Activated naive CD4-positive, alpha-beta T cell treated with anti-CD3 and anti-CD28 coated beads, Interleukin-2, amount 10 ng/mL, durations not matched to agents 7 days and 5 days (primary cell): ENCODE measurements at regions not wholly inside any gene's neighbourhood (a gene's known extent, or its start where the extent isn't known, plus 50 kb on each side); places are given as distances from the start of the nearest gene placed in this dataset.
"Not testable (repeated sequence)": the region's sequence is repeated elsewhere in the genome, so short reads cannot be mapped to it uniquely, and the experiment has no call there.

Source experiments
- CTCF ChIA-PET: fragments of 350-600 bp; sonication (Branson Sonifier 250); formaldehyde crosslinking; loops from one replicate; lab custom pipeline; 2021; ENCODE audit warnings: antibody characterized with exemption; lab: Charles Lee
- DNase-seq: peaks from one replicate; pipeline ENCODE4 v3.0.0-alpha.2; 2020
- H3K27ac Mint-ChIP-seq: one replicate; pipeline ENCODE4 v1.8.0; 2021; ENCODE audit warnings: mild to moderate bottlenecking, moderate library complexity, mixed read lengths
- H3K27me3 Mint-ChIP-seq: one replicate; pipeline ENCODE4 v1.8.0; 2021; ENCODE audit warnings: mild to moderate bottlenecking, mixed read lengths
- H3K36me3 Mint-ChIP-seq: one replicate; pipeline ENCODE4 v1.8.0; 2021; ENCODE audit warnings: mixed read lengths
- H3K4me1 Mint-ChIP-seq: one replicate; pipeline ENCODE4 v1.8.0; 2021; ENCODE audit warnings: mixed read lengths
- H3K4me3 Mint-ChIP-seq: one replicate; pipeline ENCODE4 v1.8.0; 2021; ENCODE audit warnings: mild to moderate bottlenecking, moderate library complexity, mixed read lengths
- H3K9me3 Mint-ChIP-seq: one replicate; pipeline ENCODE4 v1.8.0; 2021; ENCODE audit warnings: mixed read lengths

DNA sequence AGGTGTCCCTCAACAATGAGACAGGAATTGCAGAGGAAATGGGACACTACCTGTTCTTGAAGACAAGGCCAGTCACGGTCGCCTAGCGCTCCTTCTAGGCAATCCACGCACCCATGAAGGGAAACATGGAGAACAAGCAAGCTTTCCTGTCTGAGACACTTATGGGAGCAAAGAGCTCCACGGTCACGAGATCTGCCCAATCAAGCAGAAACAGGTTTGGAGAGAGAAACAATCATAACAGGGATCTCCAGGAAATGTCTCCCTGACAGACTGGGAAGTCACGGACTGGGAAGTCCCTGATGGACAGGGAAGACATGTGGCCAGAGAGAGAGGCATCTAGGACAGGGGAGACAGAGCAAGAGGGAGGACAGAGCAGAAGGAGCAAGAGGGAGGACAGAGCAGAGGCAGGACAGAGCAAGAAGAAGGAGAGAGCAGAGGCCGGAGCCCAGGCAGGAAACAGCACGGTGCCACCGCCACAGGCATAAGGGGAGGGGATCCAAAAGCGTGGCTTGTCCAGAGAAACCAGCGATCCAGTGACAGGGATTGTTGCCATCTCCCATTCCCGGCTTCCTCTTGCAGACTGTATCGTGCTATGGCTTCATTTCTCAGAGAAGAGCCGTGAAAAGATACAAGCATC lies 167.8 kb upstream of the ZNF337 start:
- Mint-ChIP-seq H3K27ac (no peak overlapping the region), H3K4me1 (peaks cover 66% of the 10 kb centered on the region)
- CTCF ChIA-PET: no interaction called here

DNA sequence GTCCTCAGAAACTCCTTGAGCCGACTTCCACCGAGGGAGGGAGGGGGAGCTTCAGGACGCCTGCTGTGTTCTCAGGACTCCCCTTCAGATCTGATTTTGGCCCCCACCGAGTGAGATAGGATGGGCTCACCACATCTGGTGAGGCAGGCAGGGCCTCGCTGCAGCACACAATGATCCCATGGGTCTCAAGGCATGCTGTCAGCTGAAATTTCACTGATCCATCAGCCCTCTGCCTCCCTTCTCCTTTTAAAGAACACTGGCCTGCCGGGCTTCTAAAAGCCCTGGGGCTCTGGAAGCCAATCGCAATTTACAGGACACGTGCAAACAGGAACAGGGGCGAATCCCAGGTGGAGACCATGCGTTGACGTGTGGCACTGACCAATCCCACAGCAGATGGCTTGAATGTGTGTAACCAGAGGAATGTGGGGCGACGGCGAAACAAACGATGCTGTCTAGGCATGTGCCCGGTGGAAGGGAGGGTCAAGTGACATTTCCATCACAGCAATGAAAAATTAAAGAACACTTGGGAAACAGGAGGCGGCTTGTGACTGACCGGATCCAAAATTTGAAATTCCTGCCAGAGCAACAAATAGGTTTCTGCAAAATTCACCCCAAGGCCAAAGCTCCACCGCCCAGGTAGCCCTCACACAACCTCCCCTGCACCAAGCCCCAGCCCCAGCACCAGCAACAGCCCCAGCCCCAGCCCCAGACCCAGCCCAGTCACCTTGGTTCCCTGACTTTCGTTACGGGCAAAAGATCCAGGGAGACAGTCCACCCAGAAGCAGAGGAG lies 167.1 kb upstream of the ZNF337 start:
- no peaks in the 10 kb centered on the region for H3K9me3 Mint-ChIP-seq
- CTCF ChIA-PET: no interaction called here
- H3K36me3 Mint-ChIP-seq: no peaks in the 10 kb centered on the region
- H3K27me3 Mint-ChIP-seq: peaks cover 100% of the 10 kb centered on the region
- no peak for DNase-seq
- H3K27ac Mint-ChIP-seq: no peak overlapping the region
- H3K4me3 Mint-ChIP-seq: peak overlapping the region; percentile 60
- peaks cover 69% of the 10 kb centered on the region for H3K4me1 Mint-ChIP-seq

More for the DNA sequence above, 167.8 kb upstream of the ZNF337 start:
- Mint-ChIP-seq H3K9me3 (no peaks in the 10 kb centered on the region), H3K4me3 (no peak overlapping the region), H3K27me3 (peaks cover 100% of the 10 kb centered on the region), H3K36me3 (no peaks in the 10 kb centered on the region)
- DNase-seq: no peak

DNA sequence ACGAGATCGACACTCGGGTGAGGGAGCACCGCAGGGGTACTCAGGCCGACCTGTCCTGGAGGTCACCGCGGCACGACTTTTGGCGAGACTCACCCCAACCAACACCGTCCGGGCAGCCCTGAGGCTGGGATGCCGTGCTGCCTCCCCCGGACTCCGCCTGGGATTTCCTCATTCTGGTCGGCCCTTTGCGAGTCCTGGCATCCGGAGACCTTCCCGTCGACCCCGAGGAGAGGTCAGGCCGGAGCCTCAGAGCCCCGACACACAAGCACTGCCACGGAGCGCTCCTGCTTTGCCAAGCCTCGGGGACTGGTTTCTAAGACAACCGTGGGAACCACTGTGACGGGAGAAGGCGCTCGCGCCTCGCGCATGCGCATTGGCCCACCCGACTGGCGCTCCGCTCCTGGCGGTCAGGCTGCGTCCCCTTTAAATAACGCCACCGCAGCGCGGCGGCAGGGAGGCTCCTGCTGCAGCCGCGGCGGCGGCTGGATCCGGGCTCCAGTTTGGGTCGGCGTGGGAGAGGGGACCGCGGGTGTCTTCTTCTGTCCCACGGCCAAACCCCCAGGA lies 166.4 kb upstream of the ZNF337 start:
- Mint-ChIP-seq H3K4me1 (peaks cover 68% of the 10 kb centered on the region), H3K4me3 (peak overlapping the region; percentile 60), H3K27me3 (peaks cover 100% of the 10 kb centered on the region)
- H3K36me3 Mint-ChIP-seq, H3K27ac Mint-ChIP-seq, H3K9me3 Mint-ChIP-seq, CTCF ChIA-PET: not testable (repeated sequence)
- DNase-seq: peak; percentile 87

DNA sequence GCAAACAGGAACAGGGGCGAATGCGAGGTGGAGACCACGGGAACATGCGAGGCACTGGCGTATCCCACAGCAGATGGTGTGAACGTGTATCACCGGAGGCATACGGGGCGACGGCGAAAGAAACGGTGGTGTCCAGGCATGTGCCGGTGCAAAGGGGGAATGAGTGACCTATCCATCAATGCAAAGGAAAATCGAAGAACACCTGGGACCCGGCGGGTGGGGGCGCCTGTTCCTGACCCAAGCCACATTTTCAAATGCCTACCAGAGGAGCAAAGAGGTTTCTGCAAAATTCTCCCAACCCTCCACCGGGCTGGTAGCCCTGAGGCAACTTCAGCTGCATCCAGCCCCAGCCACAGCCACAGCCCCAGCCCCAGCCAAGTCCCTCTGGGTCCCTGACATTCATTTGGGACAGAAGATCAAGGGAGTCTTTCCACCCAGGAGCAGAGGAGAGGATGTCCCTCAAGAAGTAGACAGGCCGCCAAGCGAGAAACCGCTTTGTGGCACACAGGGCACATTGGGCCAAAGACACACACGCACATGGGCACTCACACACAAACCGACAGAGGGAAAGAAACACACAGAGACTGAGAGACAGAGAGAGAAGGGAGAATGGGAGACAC lies 164.0 kb upstream of the ZNF337 start:
- no peak for DNase-seq
- CTCF ChIA-PET: no interaction called here
- Mint-ChIP-seq H3K27ac (no peak overlapping the region), H3K4me3 (peak overlapping the region; percentile 46), H3K27me3 (peaks cover 100% of the 10 kb centered on the region), H3K9me3 (peaks cover 6% of the 10 kb centered on the region), H3K4me1 (peaks cover 60% of the 10 kb centered on the region), H3K36me3 (no peaks in the 10 kb centered on the region)

DNA sequence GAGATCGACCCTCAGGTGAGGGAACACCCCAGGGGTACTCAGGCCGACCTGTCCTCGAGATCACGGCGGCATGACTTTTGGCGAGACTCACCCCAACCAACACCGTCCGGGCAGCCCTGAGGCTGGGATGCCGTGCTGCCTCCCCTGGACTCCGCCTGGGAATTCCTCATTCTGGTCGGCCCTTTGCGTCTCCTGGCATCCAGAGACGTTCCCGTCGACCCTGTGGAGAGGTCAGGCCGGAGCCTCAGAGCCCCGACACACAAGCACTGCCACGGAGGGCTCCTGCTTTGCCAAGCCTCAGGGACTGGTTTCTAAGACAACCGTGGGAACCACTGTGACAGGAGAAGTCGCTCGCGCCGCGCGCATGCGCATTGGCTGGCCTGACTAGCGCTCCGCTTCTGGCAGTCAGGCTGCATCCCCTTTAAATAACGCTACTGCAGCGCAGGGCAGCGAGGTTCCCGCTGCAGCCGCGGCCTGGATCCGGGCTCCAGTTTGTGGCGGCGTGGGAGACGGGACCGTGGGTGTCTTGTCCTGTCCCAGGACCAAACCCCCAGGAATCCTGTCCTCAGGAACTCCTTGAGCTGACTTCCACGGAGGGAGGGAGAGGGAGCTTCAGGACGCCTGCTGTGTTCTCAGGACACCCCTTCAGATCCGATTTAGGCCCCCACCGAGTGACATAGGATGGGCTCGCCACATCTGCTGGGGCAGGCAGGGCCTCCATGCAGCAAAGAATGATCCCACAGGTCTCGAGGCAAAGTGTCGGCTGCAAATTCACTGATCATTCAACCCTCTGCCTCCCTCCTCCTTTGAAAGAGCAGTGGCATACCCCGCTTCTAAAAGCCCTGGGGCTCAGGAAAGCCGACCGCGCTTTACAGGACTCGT lies 163.2 kb upstream of the ZNF337 start:
- Mint-ChIP-seq H3K27ac (no peak overlapping the region), H3K36me3 (no peaks in the 10 kb centered on the region), H3K4me1 (peaks cover 53% of the 10 kb centered on the region), H3K27me3 (peaks cover 96% of the 10 kb centered on the region), H3K4me3 (no peak overlapping the region), H3K9me3 (peaks cover 6% of the 10 kb centered on the region)
- CTCF ChIA-PET: no interaction called here
- DNase-seq: peak; percentile 75

DNA sequence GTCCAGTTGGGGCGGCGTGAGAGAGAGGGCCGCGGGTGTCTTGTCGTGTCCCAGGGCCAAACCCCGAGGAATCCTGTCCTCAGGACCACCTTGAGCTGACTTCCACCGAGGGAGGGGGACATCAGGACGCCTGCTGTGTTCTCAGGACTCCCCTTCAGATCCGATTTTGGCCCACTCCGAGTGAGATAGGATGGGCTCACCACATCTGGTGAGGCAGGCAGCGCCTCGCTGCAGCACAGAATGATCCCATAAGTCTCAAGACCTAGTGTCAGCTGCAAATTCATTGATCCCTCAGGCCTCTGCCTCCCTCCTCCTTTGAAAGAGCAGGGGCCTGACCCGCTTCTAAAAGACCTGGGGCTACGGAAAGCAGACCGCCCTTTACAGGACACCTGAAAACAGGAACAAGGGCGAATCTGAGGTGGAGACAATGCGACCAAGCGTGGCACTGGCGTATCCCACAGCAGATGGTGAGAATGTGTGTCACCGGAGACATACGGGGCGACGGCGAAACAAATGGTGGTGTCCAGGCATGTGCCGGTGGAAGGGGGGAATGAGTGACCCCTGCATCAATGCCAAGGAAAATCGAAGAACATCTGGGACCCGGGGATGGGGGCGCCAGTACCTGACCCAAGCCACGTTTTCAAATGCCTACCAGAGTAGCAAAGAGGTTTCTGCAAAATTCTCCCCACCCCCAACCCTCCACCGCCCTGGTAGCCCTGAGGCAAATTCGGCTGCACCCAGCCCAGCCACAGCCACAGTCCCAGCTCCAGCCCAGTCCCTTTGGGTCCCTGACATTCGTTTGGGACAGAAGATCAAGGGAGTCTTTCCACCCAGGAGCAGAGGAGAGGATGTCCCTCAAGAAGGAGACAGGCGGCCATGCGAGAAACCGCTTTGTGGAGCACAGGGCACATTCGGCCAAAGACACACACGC lies 162.1 kb upstream of the ZNF337 start:
- H3K27ac Mint-ChIP-seq: no peak overlapping the region
- H3K27me3 Mint-ChIP-seq: peaks cover 96% of the 10 kb centered on the region
- H3K9me3 Mint-ChIP-seq: peaks cover 6% of the 10 kb centered on the region
- H3K36me3 Mint-ChIP-seq: no peaks in the 10 kb centered on the region
- peaks cover 54% of the 10 kb centered on the region for H3K4me1 Mint-ChIP-seq
- no peak for DNase-seq
- CTCF ChIA-PET: no interaction called here
- H3K4me3 Mint-ChIP-seq: no peak overlapping the region

DNA sequence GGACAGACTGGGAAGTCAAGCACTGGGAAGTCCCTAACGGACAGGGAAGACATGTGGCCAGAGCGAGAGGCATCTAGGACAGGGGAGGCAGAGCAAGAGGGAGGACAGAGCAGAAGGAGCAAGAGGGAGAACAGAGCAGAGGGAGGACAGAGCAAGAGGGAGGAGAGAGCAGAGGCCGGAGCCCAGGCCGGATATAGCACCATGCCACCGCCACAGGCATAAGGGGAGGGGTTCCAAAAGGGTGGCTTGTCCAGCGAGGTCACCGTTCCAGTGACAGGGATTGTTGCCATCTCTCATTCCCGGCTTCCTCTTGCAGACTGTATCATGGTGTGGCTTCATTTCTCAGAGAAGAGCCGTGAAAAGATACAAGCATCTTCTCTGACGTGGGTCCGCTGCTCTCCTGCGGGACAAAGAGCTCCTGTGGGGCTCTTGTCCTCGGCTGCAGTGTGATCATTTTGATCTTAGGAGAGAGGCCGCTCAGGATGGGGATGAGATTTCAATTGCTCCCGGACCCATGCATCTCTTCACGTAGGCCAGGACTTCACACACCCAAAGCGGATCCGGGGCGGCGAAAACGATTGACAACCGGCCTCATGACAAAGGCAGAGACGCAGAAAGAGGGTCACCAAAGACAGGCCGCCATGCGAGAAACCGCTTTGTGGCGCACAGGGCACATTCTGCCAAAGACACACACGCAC lies 160.6 kb upstream of the ZNF337 start:
- Mint-ChIP-seq H3K4me1 (peaks cover 50% of the 10 kb centered on the region), H3K27me3 (peaks cover 88% of the 10 kb centered on the region)
- H3K27ac Mint-ChIP-seq, H3K36me3 Mint-ChIP-seq, DNase-seq, CTCF ChIA-PET, H3K9me3 Mint-ChIP-seq, H3K4me3 Mint-ChIP-seq: not testable (repeated sequence)

DNA sequence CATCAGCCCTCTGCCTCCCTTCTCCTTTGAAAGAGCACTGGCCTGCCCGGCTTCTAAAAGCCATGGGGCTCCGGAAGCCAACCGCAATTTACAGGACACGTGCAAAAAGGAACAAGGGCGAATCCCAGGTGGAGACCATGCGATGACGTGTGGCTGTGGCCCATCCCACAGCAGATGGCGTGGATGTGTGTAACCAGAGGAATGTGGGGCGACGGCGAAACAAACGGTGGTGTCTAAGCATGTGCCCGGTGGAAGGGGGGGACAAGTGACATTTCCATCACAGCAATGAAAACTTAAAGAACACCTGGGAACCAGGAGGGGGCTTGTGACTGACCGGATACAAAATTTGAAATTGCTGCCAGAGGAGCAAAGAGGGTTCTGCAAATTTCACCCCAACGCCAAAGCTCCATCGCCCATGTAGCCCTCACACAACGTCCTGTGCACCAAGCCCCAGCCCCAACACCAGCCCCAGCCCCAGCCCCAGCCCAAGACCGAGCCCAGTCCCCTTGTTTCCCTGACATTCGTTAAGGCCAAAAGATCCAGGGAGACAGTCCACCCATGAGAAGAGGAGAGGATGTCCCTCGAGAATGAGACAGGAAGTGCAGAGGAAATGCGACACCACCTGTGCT lies 159.7 kb upstream of the ZNF337 start:
- Mint-ChIP-seq H3K4me3 (no peak overlapping the region), H3K4me1 (peaks cover 43% of the 10 kb centered on the region), H3K27ac (no peak overlapping the region), H3K27me3 (peaks cover 79% of the 10 kb centered on the region), H3K36me3 (no peaks in the 10 kb centered on the region), H3K9me3 (peaks cover 6% of the 10 kb centered on the region)
- CTCF ChIA-PET: no interaction called here
- no peak for DNase-seq

DNA sequence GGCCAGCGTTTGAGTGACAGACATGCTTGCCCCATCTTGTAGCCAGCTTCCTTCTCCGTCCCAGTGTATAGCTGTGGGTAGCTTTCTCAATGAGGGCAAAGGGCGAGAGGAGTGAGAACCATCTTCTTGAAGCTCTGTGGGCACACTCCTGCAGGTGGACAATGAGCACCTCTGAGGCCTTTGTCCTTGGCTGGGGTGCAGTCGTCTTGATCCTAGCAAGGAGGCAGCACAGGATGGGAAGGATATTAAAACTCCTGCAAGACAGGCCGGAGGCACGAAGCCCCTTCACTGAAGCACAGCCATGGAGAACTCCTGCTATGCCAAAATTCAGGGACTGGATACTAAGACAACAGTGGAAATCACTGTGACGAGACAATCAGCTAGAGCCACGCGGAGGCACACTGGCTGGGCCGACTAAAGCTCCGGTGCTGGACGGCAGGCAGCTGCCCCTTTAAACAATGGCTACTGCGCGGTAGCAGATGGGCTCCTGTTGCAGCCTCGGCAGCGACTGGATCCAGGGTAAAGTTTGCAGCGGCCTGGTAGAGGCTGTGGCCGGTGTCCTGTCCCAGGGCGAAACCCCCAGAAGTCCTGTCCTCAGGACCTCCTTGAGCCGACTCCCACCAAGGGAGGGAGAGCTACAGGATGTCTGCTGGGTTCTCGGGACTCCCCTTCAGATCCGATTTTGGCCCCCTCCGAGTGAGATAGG lies 159.0 kb upstream of the ZNF337 start:
- H3K9me3 Mint-ChIP-seq, DNase-seq, CTCF ChIA-PET, H3K27ac Mint-ChIP-seq, H3K36me3 Mint-ChIP-seq, H3K4me3 Mint-ChIP-seq: not testable (repeated sequence)
- H3K4me1 Mint-ChIP-seq: peaks cover 35% of the 10 kb centered on the region
- H3K27me3 Mint-ChIP-seq: peaks cover 71% of the 10 kb centered on the region

DNA sequence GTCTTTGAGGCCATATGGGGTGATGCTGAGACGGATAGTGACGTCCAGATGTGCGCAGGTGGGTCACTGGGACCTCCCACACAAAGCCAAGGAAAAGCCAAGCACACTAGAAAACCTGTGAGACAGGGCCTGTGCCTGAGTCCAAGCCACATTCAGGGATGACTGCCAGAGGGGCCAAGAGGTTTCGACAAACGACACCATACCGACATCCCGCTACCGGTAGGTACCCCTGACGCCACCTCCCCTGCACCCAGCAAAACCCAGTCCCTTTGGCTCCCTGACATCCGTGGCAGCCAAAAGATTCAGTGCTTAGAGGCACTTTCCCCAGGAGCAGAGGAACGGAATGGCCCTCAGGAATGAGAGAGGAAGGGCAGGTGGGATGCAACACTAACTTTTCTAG lies 158.0 kb upstream of the ZNF337 start:
- Mint-ChIP-seq H3K4me3 (peak overlapping the region; percentile 83), H3K4me1 (peaks cover 27% of the 10 kb centered on the region), H3K27me3 (peaks cover 62% of the 10 kb centered on the region)
- CTCF ChIA-PET, H3K27ac Mint-ChIP-seq, H3K36me3 Mint-ChIP-seq, DNase-seq, H3K9me3 Mint-ChIP-seq: not testable (repeated sequence)

DNA sequence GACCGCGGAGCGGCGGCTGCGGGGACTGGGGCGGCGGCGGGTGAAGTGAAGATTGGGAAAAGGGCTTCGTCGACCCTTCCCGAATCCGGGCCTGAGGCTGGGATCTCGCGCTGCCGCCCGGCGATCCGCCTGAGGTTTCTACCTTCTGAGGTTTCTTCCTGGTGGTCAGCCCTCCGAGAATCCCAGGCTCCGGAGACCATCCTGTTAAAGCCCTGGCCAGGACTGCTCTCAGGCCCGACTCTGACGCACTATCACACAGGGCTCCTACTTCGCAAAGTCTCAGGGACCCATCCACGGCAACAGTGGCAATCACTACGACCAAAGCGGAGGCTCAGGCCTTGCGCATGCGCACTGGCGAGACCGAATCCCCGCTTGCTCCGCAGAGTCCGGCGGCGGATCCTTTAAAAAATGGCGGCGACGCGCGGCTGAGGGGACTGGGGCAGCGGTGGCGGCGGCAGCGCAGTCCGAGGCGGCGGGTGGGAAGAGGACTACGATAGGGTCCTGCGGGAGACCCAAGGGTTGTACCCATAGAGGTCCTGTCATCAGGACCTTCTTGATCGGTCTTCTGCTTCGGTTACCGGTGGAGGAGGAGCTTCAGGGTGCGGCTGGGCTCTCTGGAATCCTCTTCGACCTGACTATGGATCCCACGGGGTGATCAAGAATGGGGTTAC lies 157.2 kb upstream of the ZNF337 start:
- H3K4me3 Mint-ChIP-seq: peak overlapping the region; percentile 83
- CTCF ChIA-PET, H3K36me3 Mint-ChIP-seq, H3K9me3 Mint-ChIP-seq: not testable (repeated sequence)
- peak; percentile 88 for DNase-seq
- H3K4me1 Mint-ChIP-seq: peaks cover 26% of the 10 kb centered on the region
- H3K27ac Mint-ChIP-seq: peak overlapping the region; percentile 69
- peaks cover 54% of the 10 kb centered on the region for H3K27me3 Mint-ChIP-seq
